GM06990 (cell line): ENCODE measurements at regions not wholly inside any gene's neighbourhood (a gene's known extent, or its start where the extent isn't known, plus 50 kb on each side); places are given as distances from the start of the nearest gene placed in this dataset.

Experiments used
- DNase-seq: peaks from one replicate; pipeline ENCODE4 v3.0.0-alpha.2; 2011; ENCODE audit not compliant: insufficient read length; ENCODE audit errors: extremely low read depth
- H3K27me3 ChIP-seq: replicated peaks from 2 replicates; pipeline ENCODE4 v1.6.0; 2011; ENCODE audit warnings: low read length; ENCODE audit not compliant: control insufficient read depth, insufficient read depth
- H3K36me3 ChIP-seq: 2 replicates; pipeline ENCODE4 v1.5.1; 2011; ENCODE audit warnings: low read length; ENCODE audit not compliant: control insufficient read depth, insufficient read depth
- H3K4me3 ChIP-seq: replicated peaks from 2 replicates; pipeline ENCODE4 v1.5.1; 2011; ENCODE audit warnings: low read depth, mild to moderate bottlenecking, control low read depth, low read length
- TF ChIP-seq, protein P1 (sequence below): IDR thresholded peaks from 2 replicates; pipeline ENCODE4 v1.5.1; 2011; ENCODE audit warnings: low read length, control low read depth, mild to moderate bottlenecking, inconsistent platforms; ENCODE audit not compliant: insufficient read depth, poor library complexity, severe bottlenecking

DNA sequence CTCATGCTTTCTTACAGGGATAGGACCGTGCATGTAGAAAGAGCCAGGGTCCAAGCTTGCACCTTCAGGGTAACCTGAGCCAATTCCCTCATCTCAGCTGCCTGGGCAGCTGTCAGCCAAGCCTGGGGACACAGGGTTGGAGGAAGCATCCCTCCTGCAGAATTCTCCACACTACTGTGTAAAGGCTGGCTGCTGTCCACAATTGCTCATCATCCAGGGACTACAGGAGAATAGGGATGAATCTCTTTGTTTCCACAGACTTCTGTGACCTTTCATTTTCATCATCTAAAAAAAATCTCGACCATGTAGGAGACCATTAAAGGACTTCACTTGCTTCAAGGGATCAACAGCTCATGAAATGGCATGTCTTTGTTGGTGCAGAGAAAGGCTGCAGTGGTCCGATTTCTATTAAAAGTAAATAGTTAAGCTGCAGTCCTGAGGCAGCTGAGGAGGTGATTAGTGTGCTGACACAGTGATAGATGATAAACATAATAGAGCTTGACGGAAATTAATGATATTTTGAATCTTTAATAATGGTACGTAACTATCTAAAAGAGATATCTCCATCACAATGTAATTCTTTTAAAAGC lies 74.4 kb upstream of the COPS8 start:
- Histone ChIP-seq H3K4me3 (no peak overlapping the region), H3K36me3 (no peaks in the 10 kb centered on the region), H3K27me3 (peaks cover 1% of the 10 kb centered on the region)
- TF ChIP-seq, protein P1, sequence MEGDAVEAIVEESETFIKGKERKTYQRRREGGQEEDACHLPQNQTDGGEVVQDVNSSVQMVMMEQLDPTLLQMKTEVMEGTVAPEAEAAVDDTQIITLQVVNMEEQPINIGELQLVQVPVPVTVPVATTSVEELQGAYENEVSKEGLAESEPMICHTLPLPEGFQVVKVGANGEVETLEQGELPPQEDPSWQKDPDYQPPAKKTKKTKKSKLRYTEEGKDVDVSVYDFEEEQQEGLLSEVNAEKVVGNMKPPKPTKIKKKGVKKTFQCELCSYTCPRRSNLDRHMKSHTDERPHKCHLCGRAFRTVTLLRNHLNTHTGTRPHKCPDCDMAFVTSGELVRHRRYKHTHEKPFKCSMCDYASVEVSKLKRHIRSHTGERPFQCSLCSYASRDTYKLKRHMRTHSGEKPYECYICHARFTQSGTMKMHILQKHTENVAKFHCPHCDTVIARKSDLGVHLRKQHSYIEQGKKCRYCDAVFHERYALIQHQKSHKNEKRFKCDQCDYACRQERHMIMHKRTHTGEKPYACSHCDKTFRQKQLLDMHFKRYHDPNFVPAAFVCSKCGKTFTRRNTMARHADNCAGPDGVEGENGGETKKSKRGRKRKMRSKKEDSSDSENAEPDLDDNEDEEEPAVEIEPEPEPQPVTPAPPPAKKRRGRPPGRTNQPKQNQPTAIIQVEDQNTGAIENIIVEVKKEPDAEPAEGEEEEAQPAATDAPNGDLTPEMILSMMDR = no peak
- no peak for DNase-seq

GRCh38 chr2:237012004-237012403 lies 73.7 kb upstream of the COPS8 start:
- TF ChIP-seq, protein P1 = no peak
- H3K27me3 ChIP-seq = peaks cover 1% of the 10 kb centered on the region
- H3K4me3 ChIP-seq = no peak overlapping the region
- H3K36me3 ChIP-seq = no peaks in the 10 kb centered on the region
- no peak for DNase-seq

GRCh38 chr2:237012577-237013267 lies 73.0 kb upstream of the COPS8 start:
- no peak for DNase-seq
- H3K36me3 ChIP-seq = no peaks in the 10 kb centered on the region
- TF ChIP-seq, protein P1 = no peak
- peaks cover 1% of the 10 kb centered on the region for H3K27me3 ChIP-seq
- no peak overlapping the region for H3K4me3 ChIP-seq

DNA sequence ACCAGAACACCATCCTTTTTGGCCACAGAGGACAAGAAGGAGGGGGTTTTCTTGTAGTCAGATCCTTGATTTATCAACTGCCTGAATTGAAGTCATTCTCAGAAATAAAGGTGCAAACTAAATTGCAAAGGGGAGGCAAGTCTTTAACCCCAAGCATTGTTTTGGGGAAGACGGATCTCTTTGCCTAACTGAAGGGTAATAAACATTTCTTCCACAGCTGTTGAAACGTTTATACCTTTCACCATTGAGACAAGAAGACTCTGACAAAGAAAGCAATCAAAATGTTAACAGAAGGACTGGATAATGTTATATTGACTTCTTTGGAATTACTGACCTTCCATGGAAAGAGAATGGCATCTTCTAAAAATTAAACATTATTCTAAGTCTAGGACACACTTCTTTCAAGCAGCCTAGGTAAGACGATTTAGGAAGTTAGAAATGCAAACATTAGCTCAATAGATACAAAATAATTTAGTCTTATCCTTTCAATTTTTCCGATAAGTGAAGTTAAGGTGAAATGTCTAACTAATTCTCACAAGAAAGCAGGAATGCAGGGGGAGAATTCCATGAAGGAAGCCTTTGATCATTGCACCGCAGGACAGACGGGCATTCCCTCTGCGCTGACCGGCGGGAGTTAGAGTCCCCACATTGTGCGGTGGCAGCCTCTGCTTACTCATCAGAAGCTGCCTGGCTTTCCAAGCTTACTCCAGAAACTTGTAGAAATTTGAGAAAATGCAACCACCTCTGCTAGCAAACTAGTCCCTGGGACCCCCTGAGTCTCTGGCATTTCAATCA lies 69.4 kb upstream of the COPS8 start:
- Histone ChIP-seq H3K4me3 (no peak overlapping the region), H3K27me3 (no peaks in the 10 kb centered on the region; the same call in 1 of the 2 replicates), H3K36me3 (no peaks in the 10 kb centered on the region)
- TF ChIP-seq, protein P1 = no peak
- no peak for DNase-seq

- TF ChIP-seq, protein P1 = no peak
- DNase-seq = no peak
- Histone ChIP-seq H3K36me3 (no peaks in the 10 kb centered on the region), H3K27me3 (no peaks in the 10 kb centered on the region; the same call in none of the 2 replicates), H3K4me3 (no peak overlapping the region)
Measured at GRCh38 chr2:237020090-237020489, 65.6 kb upstream of the COPS8 start.
